ELR (cell line): ENCODE measurements at regions not wholly inside any gene's neighbourhood (a gene's known extent, or its start where the extent isn't known, plus 50 kb on each side); places are given as distances from the start of the nearest gene placed in this dataset.

Experiments
- DNase-seq: peaks from one replicate; pipeline ENCODE4 v3.0.0-alpha.2; 2015; ENCODE audit warnings: low read depth

GRCh38 chr3:7793786-7794185 lies 707.8 kb upstream of the LMCD1 start:
- no peak for DNase-seq

GRCh38 chr3:7798276-7798675 lies 703.3 kb upstream of the LMCD1 start:
- no peak for DNase-seq

- DNase-seq = no peak
Observed at GRCh38 chr3:7800006-7800780, 701.4 kb upstream of the LMCD1 start.

- DNase-seq = no peak
Observed at GRCh38 chr3:7812490-7812889, 689.1 kb upstream of the LMCD1 start.

GRCh38 chr3:7813365-7813764 lies 688.3 kb upstream of the LMCD1 start:
- DNase-seq = no peak

GRCh38 chr3:7817239-7817638 lies 684.4 kb upstream of the LMCD1 start:
- no peak for DNase-seq

- DNase-seq = no peak
Observed at GRCh38 chr3:7820969-7821368, 680.7 kb upstream of the LMCD1 start.

GRCh38 chr3:7821858-7822257 lies 679.8 kb upstream of the LMCD1 start:
- no peak for DNase-seq

GRCh38 chr3:7841451-7841850 lies 660.2 kb upstream of the LMCD1 start:
- DNase-seq = no peak

GRCh38 chr3:7843441-7843840 lies 658.2 kb upstream of the LMCD1 start:
- no peak for DNase-seq

- no peak for DNase-seq
Observed at GRCh38 chr3:7847021-7847420, 654.6 kb upstream of the LMCD1 start.

GRCh38 chr3:7847521-7847920 lies 654.1 kb upstream of the LMCD1 start:
- DNase-seq = no peak

- DNase-seq = no peak
Observed at GRCh38 chr3:7854266-7854665, 647.4 kb upstream of the LMCD1 start.

- no peak for DNase-seq
Observed at GRCh38 chr3:7854721-7855120, 646.9 kb upstream of the LMCD1 start.

GRCh38 chr3:7865611-7866010 lies 636.0 kb upstream of the LMCD1 start:
- DNase-seq = no peak

- DNase-seq = no peak
Observed at GRCh38 chr3:7867587-7867986, 634.0 kb upstream of the LMCD1 start.

- no peak for DNase-seq
Observed at GRCh38 chr3:7871003-7871560, 630.5 kb upstream of the LMCD1 start.

- DNase-seq = no peak
Observed at GRCh38 chr3:7874116-7874515, 627.5 kb upstream of the LMCD1 start.

- DNase-seq = no peak
Observed at GRCh38 chr3:7875925-7876324, 625.7 kb upstream of the LMCD1 start.

- DNase-seq = no peak
Observed at GRCh38 chr3:7876741-7877297, 624.8 kb upstream of the LMCD1 start.

GRCh38 chr3:7877312-7877711 lies 624.3 kb upstream of the LMCD1 start:
- no peak for DNase-seq

GRCh38 chr3:7879572-7879971 lies 622.1 kb upstream of the LMCD1 start:
- DNase-seq = no peak

- no peak for DNase-seq
Observed at GRCh38 chr3:7881946-7882345, 619.7 kb upstream of the LMCD1 start.

GRCh38 chr3:7897655-7898054 lies 604.0 kb upstream of the LMCD1 start:
- no peak for DNase-seq
